22Rv1 (cell line): ENCODE measurements at regions not wholly inside any gene's neighbourhood (a gene's known extent, or its start where the extent isn't known, plus 50 kb on each side); places are given as distances from the start of the nearest gene placed in this dataset.

Experiments used
- H3K27ac ChIP-seq: fragments of 450-650 bp; 2 replicates; pipeline ENCODE4 v1.5.1; 2017
- CTCF ChIP-seq: fragments of 450-650 bp; IDR thresholded peaks from 2 replicates; pipeline ENCODE4 v1.5.1; 2017; ENCODE audit warnings: mild to moderate bottlenecking
- ZFX ChIP-seq: fragments of 450-650 bp; IDR thresholded peaks from 2 replicates; pipeline ENCODE4 v1.6.1; 2017; ENCODE audit warnings: antibody characterized with exemption, borderline replicate concordance

GRCh38 chr5:105807290-105807689 lies 1863.4 kb downstream of the EFNA5 start:
- TF ChIP-seq CTCF: no peak
- TF ChIP-seq ZFX: no peak
- H3K27ac ChIP-seq: no peak overlapping the region

DNA sequence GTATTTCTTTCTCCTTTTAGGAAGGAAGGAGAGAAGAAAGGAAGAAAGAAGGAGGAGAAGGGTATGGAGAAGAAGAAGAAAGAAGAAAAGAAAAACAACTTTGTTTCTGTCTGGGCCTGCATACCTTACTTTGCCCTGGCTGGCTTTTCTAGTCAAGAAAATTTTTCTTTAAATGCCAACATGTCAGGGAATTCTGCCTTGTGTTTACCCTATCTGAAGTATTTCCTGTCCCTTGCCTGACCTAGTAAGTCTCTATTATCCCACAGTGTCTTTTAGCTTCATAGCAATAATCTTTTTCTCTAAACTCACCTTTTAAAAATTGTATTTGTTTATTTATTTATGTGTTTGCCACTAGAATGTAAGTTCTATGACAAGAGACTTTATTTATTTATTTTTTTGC lies 1864.1 kb downstream of the EFNA5 start:
- TF ChIP-seq ZFX (no peak), CTCF (no peak)
- no peak overlapping the region for H3K27ac ChIP-seq

DNA sequence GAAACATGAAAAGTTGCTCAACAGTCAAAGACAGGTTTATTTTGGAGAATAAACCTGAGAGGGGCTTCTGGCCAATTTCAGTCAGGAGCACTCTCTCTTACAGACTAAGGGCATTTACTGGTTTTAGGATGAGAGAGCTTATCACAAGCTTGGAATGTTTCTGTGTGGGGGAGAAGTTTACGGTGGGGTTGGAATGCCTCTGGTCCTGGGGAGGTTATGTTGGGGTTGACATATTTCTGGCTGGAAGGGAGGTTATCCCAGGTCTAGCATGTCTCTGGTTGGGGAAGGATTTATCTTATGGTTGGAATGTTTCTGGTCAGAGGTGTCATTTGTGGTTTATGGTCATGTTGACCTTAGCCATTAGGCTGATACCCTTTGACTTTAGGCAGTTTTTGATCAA lies 1867.3 kb downstream of the EFNA5 start:
- H3K27ac ChIP-seq: no peak overlapping the region
- TF ChIP-seq CTCF: no peak
- no peak for TF ChIP-seq ZFX

GRCh38 chr5:105794578-105794977 lies 1876.2 kb downstream of the EFNA5 start:
- TF ChIP-seq CTCF (no peak), ZFX (no peak)

DNA sequence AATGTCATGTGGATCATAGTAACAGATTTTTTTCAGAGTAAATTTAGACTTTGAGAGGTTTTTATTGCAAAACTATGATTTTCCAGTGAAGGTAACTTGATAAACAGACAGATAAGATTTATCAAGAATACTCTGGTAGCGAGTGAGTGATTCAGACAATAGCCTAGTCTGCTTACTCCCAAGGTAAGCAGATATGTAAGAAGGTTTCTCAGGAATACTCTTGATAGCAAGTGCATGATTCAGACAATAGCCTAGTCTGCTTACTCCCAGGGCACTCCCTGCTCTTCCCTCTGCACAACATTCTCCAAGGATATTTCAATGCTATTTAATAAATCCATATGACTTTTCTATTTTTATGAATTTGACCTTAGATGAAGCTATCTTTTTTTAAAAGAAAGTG lies 1881.5 kb downstream of the EFNA5 start:
- H3K27ac ChIP-seq: no peak overlapping the region
- TF ChIP-seq CTCF (no peak), ZFX (no peak)

More at GRCh38 chr5:105794578-105794977, 1876.2 kb downstream of the EFNA5 start:
- no peak overlapping the region for H3K27ac ChIP-seq

GRCh38 chr5:105783811-105784210 lies 1886.9 kb downstream of the EFNA5 start:
- TF ChIP-seq CTCF (no peak), ZFX (no peak)
- no peak overlapping the region for H3K27ac ChIP-seq

GRCh38 chr5:105782501-105782900 lies 1888.2 kb downstream of the EFNA5 start:
- no peak for TF ChIP-seq CTCF
- TF ChIP-seq ZFX: no peak

More at GRCh38 chr5:105782501-105782900, 1888.2 kb downstream of the EFNA5 start:
- no peak overlapping the region for H3K27ac ChIP-seq
